C4-2B (cell line): ENCODE measurements at regions not wholly inside any gene's neighbourhood (a gene's known extent, or its start where the extent isn't known, plus 50 kb on each side); places are given as distances from the start of the nearest gene placed in this dataset.

Experiments used
- ZFX ChIP-seq: fragments of 450-650 bp; IDR thresholded peaks from 2 replicates; pipeline ENCODE4 v1.6.1; 2017
- TF ChIP-seq, protein P1 (sequence below): fragments of 450-650 bp; conservative IDR thresholded peaks from 2 replicates; pipeline ENCODE4 v1.5.1; 2017; ENCODE audit warnings: mild to moderate bottlenecking

DNA sequence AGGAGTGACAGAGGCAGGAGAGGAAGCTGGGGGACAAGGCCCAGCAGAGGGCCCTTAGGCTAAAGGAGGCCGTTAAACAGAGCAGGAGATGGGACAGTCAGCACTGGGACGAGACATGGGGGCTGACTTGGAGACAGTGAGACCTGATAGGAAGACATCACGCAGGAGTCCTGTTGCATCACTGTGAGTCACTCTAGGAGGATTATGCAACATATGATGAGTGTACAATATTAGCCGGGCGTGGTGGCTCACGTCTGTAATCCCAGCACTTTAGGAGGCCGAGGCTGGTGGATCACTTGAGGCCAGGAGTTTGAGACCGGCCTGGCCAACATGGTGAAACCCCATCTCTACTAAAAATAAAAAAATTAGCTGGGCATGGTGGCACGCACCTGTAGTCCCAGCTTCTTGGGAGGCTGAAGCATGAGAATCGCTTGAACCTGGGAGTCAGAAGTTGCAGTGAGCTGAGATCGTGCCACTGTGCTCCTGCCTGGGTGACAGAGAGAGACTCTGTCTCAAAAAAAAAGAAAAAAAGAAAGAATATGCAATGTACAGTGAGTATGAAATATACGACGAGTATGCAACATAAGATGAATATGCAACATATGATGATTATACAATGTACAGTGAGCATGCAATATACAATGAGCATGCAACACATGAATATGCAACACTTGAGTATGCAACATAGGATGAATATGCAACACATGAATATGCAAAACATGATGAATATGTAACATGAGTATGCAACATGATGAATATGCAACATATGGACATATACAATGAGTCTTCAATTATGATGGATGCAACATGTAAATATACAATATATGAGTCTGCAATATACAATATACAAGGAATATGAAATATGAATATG, 83.3 kb upstream of the ID2 start:
- TF ChIP-seq, protein P1, sequence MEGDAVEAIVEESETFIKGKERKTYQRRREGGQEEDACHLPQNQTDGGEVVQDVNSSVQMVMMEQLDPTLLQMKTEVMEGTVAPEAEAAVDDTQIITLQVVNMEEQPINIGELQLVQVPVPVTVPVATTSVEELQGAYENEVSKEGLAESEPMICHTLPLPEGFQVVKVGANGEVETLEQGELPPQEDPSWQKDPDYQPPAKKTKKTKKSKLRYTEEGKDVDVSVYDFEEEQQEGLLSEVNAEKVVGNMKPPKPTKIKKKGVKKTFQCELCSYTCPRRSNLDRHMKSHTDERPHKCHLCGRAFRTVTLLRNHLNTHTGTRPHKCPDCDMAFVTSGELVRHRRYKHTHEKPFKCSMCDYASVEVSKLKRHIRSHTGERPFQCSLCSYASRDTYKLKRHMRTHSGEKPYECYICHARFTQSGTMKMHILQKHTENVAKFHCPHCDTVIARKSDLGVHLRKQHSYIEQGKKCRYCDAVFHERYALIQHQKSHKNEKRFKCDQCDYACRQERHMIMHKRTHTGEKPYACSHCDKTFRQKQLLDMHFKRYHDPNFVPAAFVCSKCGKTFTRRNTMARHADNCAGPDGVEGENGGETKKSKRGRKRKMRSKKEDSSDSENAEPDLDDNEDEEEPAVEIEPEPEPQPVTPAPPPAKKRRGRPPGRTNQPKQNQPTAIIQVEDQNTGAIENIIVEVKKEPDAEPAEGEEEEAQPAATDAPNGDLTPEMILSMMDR, result no peak
- TF ChIP-seq ZFX, result no peak
